ENCODE measurements at regions not wholly inside any gene's neighbourhood (a gene's known extent, or its start where the extent isn't known, plus 50 kb on each side); places are given as distances from the start of the nearest gene placed in this dataset.

GRCh38 chr14:100469632-100470522 lies 117.3 kb downstream of the BEGAIN start:
- DNase-seq (ENCODE audit: low spot score) = no peak

- DNase-seq (ENCODE audit: low spot score) = no peak
Measured at GRCh38 chr14:100470523-100470897, 116.7 kb downstream of the BEGAIN start.

GRCh38 chr14:100471441-100472093 lies 115.7 kb downstream of the BEGAIN start:
- no peak for DNase-seq (ENCODE audit: low spot score)

- DNase-seq (ENCODE audit: low spot score) = no peak
Measured at GRCh38 chr14:100472094-100472455, 115.1 kb downstream of the BEGAIN start.

GRCh38 chr14:100472491-100472890 lies 114.7 kb downstream of the BEGAIN start:
- no peak for DNase-seq (ENCODE audit: low spot score)

- no peak for DNase-seq (ENCODE audit: low spot score)
Measured at GRCh38 chr14:100473249-100473648, 114.0 kb downstream of the BEGAIN start.

GRCh38 chr14:100474196-100474595 lies 113.0 kb downstream of the BEGAIN start:
- DNase-seq (ENCODE audit: low spot score) = no peak

- DNase-seq (ENCODE audit: low spot score) = no peak
Measured at GRCh38 chr14:100475268-100475667, 111.9 kb downstream of the BEGAIN start.

GRCh38 chr14:100476012-100476822 lies 111.0 kb downstream of the BEGAIN start:
- DNase-seq (ENCODE audit: low spot score) = peak; percentile 57

- DNase-seq (ENCODE audit: low spot score) = no peak
Measured at GRCh38 chr14:100484531-100485267, 102.5 kb downstream of the BEGAIN start.

- peak; percentile 67 for DNase-seq (ENCODE audit: low spot score)
Measured at GRCh38 chr14:100486025-100486828, 101.0 kb downstream of the BEGAIN start.

Measured in HuH-7 (cell line).